BLaER1 treated with 17β-estradiol and CSF1 and Interleukin-3, amounts not matched to agents 10 nM and 100 nM (cell line): ENCODE measurements at regions not wholly inside any gene's neighbourhood (a gene's known extent, or its start where the extent isn't known, plus 50 kb on each side); places are given as distances from the start of the nearest gene placed in this dataset.
"Not testable (repeated sequence)": the region's sequence is repeated elsewhere in the genome, so short reads cannot be mapped to it uniquely, and the experiment has no call there.

Experiments used
- H3K27ac ChIP-seq, 11 experiments: shearing (Covaris generic); formaldehyde crosslinking; 2 replicates each; pipeline ENCODE4 v1.8.1; 2022
- H3K27me3 ChIP-seq, 11 experiments: shearing (Covaris generic); formaldehyde crosslinking; 2 replicates each; pipeline ENCODE4 v1.8.1; 2022
- H3K36me3 ChIP-seq, 11 experiments: shearing (Covaris generic); formaldehyde crosslinking; 2 replicates each; pipeline ENCODE4 v1.8.1; 2022
- H3K4me1 ChIP-seq, 10 experiments: shearing (Covaris generic); formaldehyde crosslinking; 2 replicates each; pipeline ENCODE4 v1.8.1; 2022
- H3K4me2 ChIP-seq, 11 experiments: shearing (Covaris generic); formaldehyde crosslinking; 2 replicates each; pipeline ENCODE4 v1.8.1; 2022
- H3K4me3 ChIP-seq, 10 experiments: shearing (Covaris generic); formaldehyde crosslinking; 2 replicates each; pipeline ENCODE4 v1.8.1; 2022
- H3K9ac ChIP-seq, 11 experiments: shearing (Covaris generic); formaldehyde crosslinking; 2 replicates each; pipeline ENCODE4 v1.8.1; 2022
- H3K9me3 ChIP-seq, 11 experiments: shearing (Covaris generic); formaldehyde crosslinking; replicated peaks in 1 of 11; 2 replicates each; pipeline ENCODE4 v1.8.1; 2022
- H4K20me1 ChIP-seq, 11 experiments: shearing (Covaris generic); formaldehyde crosslinking; 2 replicates each; pipeline ENCODE4 v1.8.1; 2022
- Cebpa-rat ChIP-seq, 11 experiments: shearing (Covaris generic); IDR thresholded peaks; 2 replicates each; pipeline ENCODE4 v1.8.1; 2022

- no peaks in the 10 kb centered on the region for H4K20me1 ChIP-seq
- H3K9me3 ChIP-seq, result peaks cover 0 to 7% (median under 1%) of the 10 kb centered on the region in 11 experiments; a peak in 7 of 22 replicates
- no peak overlapping the region for H3K4me2 ChIP-seq
- no peak overlapping the region for H3K4me3 ChIP-seq
- no peak for TF ChIP-seq Cebpa-rat (IDR thresholded peaks at IDR 0.05)
- H3K27me3 ChIP-seq, result no peaks in the 10 kb centered on the region
- H3K4me1 ChIP-seq, result no peaks in the 10 kb centered on the region
- H3K36me3 ChIP-seq, result no peaks in the 10 kb centered on the region
- no peak overlapping the region for H3K27ac ChIP-seq
- H3K9ac ChIP-seq, result no peak overlapping the region
Measured at GRCh38 chr2:34545486-34546136, 946.5 kb upstream of the FAM98A start.

DNA sequence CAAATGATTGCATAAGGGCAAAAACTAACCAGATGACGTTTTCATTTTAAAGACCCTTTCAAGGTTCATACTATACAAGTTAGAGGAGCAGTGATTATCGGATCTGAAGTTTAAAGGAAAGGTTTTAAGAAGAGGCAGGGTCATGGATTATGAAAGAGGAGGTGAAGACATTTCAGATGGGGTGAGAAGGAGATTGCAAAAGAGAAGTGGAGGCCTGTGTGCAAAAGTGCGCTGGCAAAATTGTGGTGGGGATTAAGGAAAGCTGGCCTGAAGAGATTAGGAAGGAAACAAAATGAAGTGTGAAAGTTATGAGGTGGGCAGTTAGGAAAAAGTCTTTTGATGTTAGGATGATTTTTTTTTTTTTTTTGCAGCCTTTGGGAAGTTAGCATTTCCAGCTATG is 935.7 kb upstream of the FAM98A start:
- Histone ChIP-seq H3K9ac (no peak overlapping the region), H3K9me3 (peaks cover 0 to 5% (median 4%) of the 10 kb centered on the region in 11 experiments; a peak in 15 of 22 replicates), H3K4me3 (no peak overlapping the region), H3K27me3 (no peaks in the 10 kb centered on the region), H3K4me2 (no peak overlapping the region), H3K4me1 (no peaks in the 10 kb centered on the region), H4K20me1 (no peaks in the 10 kb centered on the region), H3K36me3 (no peaks in the 10 kb centered on the region), H3K27ac (no peak overlapping the region)
- no peak for TF ChIP-seq Cebpa-rat (IDR thresholded peaks at IDR 0.05)

DNA sequence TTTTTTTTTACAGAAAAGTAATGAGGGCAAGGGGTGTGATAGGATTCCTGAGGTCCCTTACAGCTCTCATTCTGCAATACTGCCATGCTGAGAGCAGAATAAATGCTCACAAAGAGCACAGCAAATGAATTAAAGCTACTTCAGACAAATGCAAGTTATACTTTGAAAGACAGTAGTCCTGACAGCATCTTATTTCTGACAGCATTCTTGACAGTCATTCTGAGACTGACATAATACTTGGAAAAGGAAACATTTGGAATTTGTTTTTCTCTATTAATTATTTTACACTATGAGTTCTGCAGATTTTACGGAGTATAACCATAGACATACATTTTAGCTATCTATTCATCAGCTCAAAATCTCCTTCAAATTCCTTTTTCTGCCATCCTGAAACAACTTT is 935.2 kb upstream of the FAM98A start:
- H3K4me1 ChIP-seq, result no peaks in the 10 kb centered on the region
- no peak overlapping the region for H3K9ac ChIP-seq
- H3K4me2 ChIP-seq, result no peak overlapping the region

DNA sequence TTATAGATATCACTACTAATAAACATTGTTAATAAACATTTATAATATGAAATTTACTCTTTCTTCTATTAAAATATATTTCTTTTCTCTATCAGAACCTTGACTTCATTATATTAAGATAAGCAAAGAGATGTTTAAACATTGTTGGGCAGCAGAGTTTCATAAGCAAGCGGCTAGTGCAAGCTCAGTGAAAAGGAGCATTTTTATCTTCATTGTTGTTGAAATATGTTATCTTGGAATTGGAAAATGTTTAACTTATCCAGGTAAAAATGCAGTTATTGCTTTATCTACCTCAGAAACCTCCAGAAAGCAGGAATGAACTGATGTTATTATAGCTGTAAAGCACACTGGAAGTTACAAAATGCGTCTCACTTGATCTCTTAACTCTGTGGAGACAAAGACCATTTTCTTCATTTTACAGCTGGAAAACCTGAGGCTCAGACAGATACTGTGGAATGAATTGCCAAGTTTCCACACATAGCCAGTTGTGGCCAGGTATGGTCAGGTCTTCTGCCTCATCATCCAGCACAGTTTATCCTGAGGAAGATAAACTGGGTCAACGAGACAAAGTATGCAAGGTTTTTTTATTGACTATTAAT is 934.6 kb upstream of the FAM98A start:
- no peaks in the 10 kb centered on the region for H3K4me1 ChIP-seq
- TF ChIP-seq Cebpa-rat (IDR thresholded peaks at IDR 0.05), result no peak
- H3K4me3 ChIP-seq, result no peak overlapping the region
- no peaks in the 10 kb centered on the region for H4K20me1 ChIP-seq
- no peaks in the 10 kb centered on the region for H3K9me3 ChIP-seq
- no peak overlapping the region for H3K27ac ChIP-seq
- no peak overlapping the region for H3K9ac ChIP-seq
- no peaks in the 10 kb centered on the region for H3K27me3 ChIP-seq
- H3K36me3 ChIP-seq, result no peaks in the 10 kb centered on the region
- H3K4me2 ChIP-seq, result no peak overlapping the region

More for the DNA sequence above, 935.2 kb upstream of the FAM98A start:
- Histone ChIP-seq H3K4me3 (no peak overlapping the region), H3K27ac (no peak overlapping the region), H3K36me3 (no peaks in the 10 kb centered on the region), H3K9me3 (peaks cover 0 to 1% (median 0%) of the 10 kb centered on the region in 11 experiments; a peak in 2 of 22 replicates), H4K20me1 (no peaks in the 10 kb centered on the region), H3K27me3 (no peaks in the 10 kb centered on the region)
- no peak for TF ChIP-seq Cebpa-rat (IDR thresholded peaks at IDR 0.05)

GRCh38 chr2:34529965-34530364 is 930.9 kb upstream of the FAM98A start:
- no peak for TF ChIP-seq Cebpa-rat (IDR thresholded peaks at IDR 0.05)

GRCh38 chr2:34523958-34524514 is 924.9 kb upstream of the FAM98A start:
- no peak overlapping the region for H3K4me3 ChIP-seq
- TF ChIP-seq Cebpa-rat (IDR thresholded peaks at IDR 0.05), result no peak
- H3K4me1 ChIP-seq, result no peaks in the 10 kb centered on the region
- H3K36me3 ChIP-seq, result no peaks in the 10 kb centered on the region
- peaks cover 0 to 12% (median 7%) of the 10 kb centered on the region in 11 experiments; a peak in 8 of 22 replicates for H3K9me3 ChIP-seq
- H3K27ac ChIP-seq, result no peak overlapping the region
- H3K4me2 ChIP-seq, result no peak overlapping the region
- no peaks in the 10 kb centered on the region for H4K20me1 ChIP-seq
- H3K9ac ChIP-seq, result no peak overlapping the region
- no peaks in the 10 kb centered on the region for H3K27me3 ChIP-seq

More at GRCh38 chr2:34529965-34530364, 930.9 kb upstream of the FAM98A start:
- no peaks in the 10 kb centered on the region for H3K27me3 ChIP-seq
- no peaks in the 10 kb centered on the region for H4K20me1 ChIP-seq
- H3K4me1 ChIP-seq, result no peaks in the 10 kb centered on the region
- no peak overlapping the region for H3K4me2 ChIP-seq
- H3K9me3 ChIP-seq, result no peaks in the 10 kb centered on the region
- no peaks in the 10 kb centered on the region for H3K36me3 ChIP-seq
- H3K9ac ChIP-seq, result no peak overlapping the region
- H3K27ac ChIP-seq, result no peak overlapping the region
- no peak overlapping the region for H3K4me3 ChIP-seq

DNA sequence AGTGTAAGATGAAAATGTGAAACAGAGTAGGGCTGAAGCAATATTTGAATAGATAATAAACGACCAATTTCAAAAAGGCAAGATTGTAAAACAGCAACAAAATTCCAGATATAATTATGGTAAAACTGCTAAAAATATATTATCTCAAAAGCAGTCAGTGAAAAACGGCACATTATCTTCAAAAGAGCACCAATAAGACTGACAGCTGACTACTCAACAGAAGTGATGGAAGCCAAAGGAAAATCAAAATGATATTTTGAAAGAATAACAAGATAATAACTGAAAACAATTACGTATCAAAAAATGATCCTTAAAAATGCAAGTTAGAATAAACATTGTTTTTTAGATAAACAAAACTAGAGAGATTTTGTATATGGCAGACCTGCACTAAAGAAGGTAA is 920.6 kb upstream of the FAM98A start:
- no peaks in the 10 kb centered on the region for H3K4me1 ChIP-seq
- TF ChIP-seq Cebpa-rat (IDR thresholded peaks at IDR 0.05), result no peak

DNA sequence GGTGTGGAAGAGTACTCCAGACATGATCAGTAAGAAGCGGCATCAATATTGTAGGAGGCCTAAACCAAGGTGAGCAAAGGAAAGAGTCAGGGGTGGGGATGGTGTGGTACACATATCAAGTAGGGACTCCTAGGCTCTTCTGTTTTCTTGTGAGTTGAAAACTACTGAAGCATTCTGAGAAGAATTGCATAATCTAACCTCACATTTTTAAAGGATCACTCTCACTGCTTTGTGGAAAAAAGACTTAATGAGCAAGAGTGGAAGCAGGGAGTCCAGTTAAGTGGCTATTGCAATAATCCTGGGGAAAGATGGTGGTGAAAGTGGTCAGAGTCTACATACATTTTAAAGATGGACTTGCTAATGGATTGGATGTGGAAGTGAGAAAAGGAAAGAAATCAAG is 899.5 kb upstream of the FAM98A start:
- Histone ChIP-seq H3K27ac (no peak overlapping the region), H3K4me3 (no peak overlapping the region), H3K9ac (no peak overlapping the region), H3K9me3 (no peaks in the 10 kb centered on the region), H3K4me1 (no peaks in the 10 kb centered on the region), H3K36me3 (no peaks in the 10 kb centered on the region), H4K20me1 (no peaks in the 10 kb centered on the region), H3K27me3 (no peaks in the 10 kb centered on the region), H3K4me2 (no peak overlapping the region)
- no peak for TF ChIP-seq Cebpa-rat (IDR thresholded peaks at IDR 0.05)

More for the DNA sequence above, 920.6 kb upstream of the FAM98A start:
- Histone ChIP-seq H4K20me1 (no peaks in the 10 kb centered on the region), H3K9me3 (peaks cover 0 to 13% (median 7%) of the 10 kb centered on the region in 11 experiments; a peak in 8 of 22 replicates), H3K9ac (no peak overlapping the region), H3K36me3 (no peaks in the 10 kb centered on the region), H3K27me3 (no peaks in the 10 kb centered on the region), H3K4me3 (no peak overlapping the region), H3K27ac (no peak overlapping the region), H3K4me2 (no peak overlapping the region)

DNA sequence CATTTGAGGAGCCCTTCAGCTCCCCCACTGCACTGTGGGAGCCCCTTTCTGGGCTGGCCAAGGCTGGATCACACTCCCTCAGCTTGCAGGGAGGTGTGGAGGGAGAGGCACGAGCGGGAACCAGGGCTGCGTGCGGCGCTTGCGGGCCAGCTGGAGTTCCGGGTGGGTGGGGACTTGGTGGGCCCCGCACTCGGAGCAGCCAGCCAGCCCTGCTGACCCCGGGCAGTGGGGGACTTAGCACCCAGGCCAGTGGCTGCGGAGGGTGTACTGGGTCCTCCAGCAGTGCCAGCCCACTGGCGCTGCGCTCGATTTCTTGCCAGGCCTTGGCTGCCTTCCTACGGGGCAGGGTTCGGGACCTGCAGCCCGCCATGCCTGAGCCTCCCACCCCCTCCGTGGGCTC is 895.1 kb upstream of the FAM98A start:
- not testable (repeated sequence) for H3K9ac ChIP-seq, H3K4me3 ChIP-seq, H3K27ac ChIP-seq, H3K9me3 ChIP-seq, H3K36me3 ChIP-seq, H4K20me1 ChIP-seq, H3K27me3 ChIP-seq, H3K4me1 ChIP-seq, H3K4me2 ChIP-seq
